ENCODE measurements at regions not wholly inside any gene's neighbourhood (a gene's known extent, or its start where the extent isn't known, plus 50 kb on each side); places are given as distances from the start of the nearest gene placed in this dataset.

GRCh38 chr2:189327879-189328847 lies 113.1 kb upstream of the WDR75 start:
- no peak for DNase-seq (ENCODE audit: extremely low spot score)
- TF ChIP-seq EP300 (IDR thresholded peaks at IDR 0.05) (no peak), POLR2AphosphoS5 (IDR thresholded peaks at IDR 0.05) (no peak)
- no peak overlapping the region for H3K4me3 ChIP-seq
- peaks cover 0 to 12% (median 0%) of the 10 kb centered on the region in 4 donors for H3K4me1 ChIP-seq
- H3K27ac ChIP-seq (replicated peaks in 1 of 4) = no peak overlapping the region
- intact Hi-C loops (cut with DNase I) = no loop called here
- WGBS = 65% methylated on average over 2 of the region's 2 CpGs
- H3K27me3 ChIP-seq = no peaks in the 10 kb centered on the region
- no peaks in the 10 kb centered on the region for H3K36me3 ChIP-seq
- H3K9me3 ChIP-seq = no peaks in the 10 kb centered on the region

GRCh38 chr2:189328848-189329245 lies 112.4 kb upstream of the WDR75 start:
- TF ChIP-seq EP300 (IDR thresholded peaks at IDR 0.05) (no peak), POLR2A (IDR thresholded peaks at IDR 0.05; ENCODE audit: low read depth) (no peak), CTCF (IDR thresholded peaks at IDR 0.05) (no peak), POLR2AphosphoS5 (IDR thresholded peaks at IDR 0.05) (no peak)
- Histone ChIP-seq H3K4me1 (peaks cover 0 to 12% (median 0%) of the 10 kb centered on the region in 4 donors), H3K9me3 (no peaks in the 10 kb centered on the region), H3K27ac (replicated peaks in 1 of 4) (no peak overlapping the region), H3K36me3 (no peaks in the 10 kb centered on the region), H3K27me3 (no peaks in the 10 kb centered on the region), H3K4me3 (no peak overlapping the region)
- intact Hi-C loops (cut with DNase I) = no loop called here
- 93% methylated on average over 2 of the region's 2 CpGs for WGBS
- DNase-seq (ENCODE audit: extremely low spot score) = no peak

GRCh38 chr2:189336276-189336975 lies 104.8 kb upstream of the WDR75 start:
- no peaks in the 10 kb centered on the region for H3K27me3 ChIP-seq
- H3K9me3 ChIP-seq = peaks cover 0 to 4% (median 0%) of the 10 kb centered on the region in 4 donors
- peaks cover 0 to 24% (median 7%) of the 10 kb centered on the region in 4 donors for H3K4me1 ChIP-seq
- intact Hi-C loops (cut with DNase I) = no loop called here
- no peaks in the 10 kb centered on the region for H3K36me3 ChIP-seq
- no peak overlapping the region for H3K27ac ChIP-seq (replicated peaks in 1 of 4)
- no peak overlapping the region for H3K4me3 ChIP-seq
- no peak for TF ChIP-seq POLR2A (IDR thresholded peaks at IDR 0.05; ENCODE audit: low read depth)
- no peak for TF ChIP-seq POLR2AphosphoS5 (IDR thresholded peaks at IDR 0.05)
- TF ChIP-seq CTCF (IDR thresholded peaks at IDR 0.05) = no peak
- TF ChIP-seq EP300 (IDR thresholded peaks at IDR 0.05) = no peak
- WGBS = 69% methylated on average over 2 of the region's 2 CpGs
- no peak for DNase-seq (ENCODE audit: extremely low spot score)

- Histone ChIP-seq H3K9me3 (peaks cover 0 to 4% (median 0%) of the 10 kb centered on the region in 4 donors), H3K4me3 (no peak overlapping the region), H3K4me1 (peaks cover 0 to 26% (median 7%) of the 10 kb centered on the region in 4 donors), H3K27me3 (no peaks in the 10 kb centered on the region), H3K27ac (replicated peaks in 1 of 4) (peak overlapping the region; percentile 69 to 79 (median 70)), H3K36me3 (no peaks in the 10 kb centered on the region)
- intact Hi-C loops (cut with DNase I) = no loop called here
- DNase-seq (ENCODE audit: extremely low spot score) = no peak
- WGBS = 25% methylated on average over 1 of the region's 1 CpG
- TF ChIP-seq POLR2A (IDR thresholded peaks at IDR 0.05; ENCODE audit: low read depth) (no peak), EP300 (IDR thresholded peaks at IDR 0.05) (peak; percentile 49), CTCF (IDR thresholded peaks at IDR 0.05) (no peak), POLR2AphosphoS5 (IDR thresholded peaks at IDR 0.05) (peak in 1 of 2 donors; percentile 75)
Observed at GRCh38 chr2:189337656-189338055, 103.6 kb upstream of the WDR75 start.

- no peak overlapping the region for H3K4me3 ChIP-seq
- no peak for DNase-seq (ENCODE audit: extremely low spot score)
- no peaks in the 10 kb centered on the region for H3K27me3 ChIP-seq
- H3K27ac ChIP-seq (replicated peaks in 1 of 4) = peak overlapping the region; percentile 69 to 79 (median 70)
- H3K36me3 ChIP-seq = no peaks in the 10 kb centered on the region
- 57% methylated on average over 3 of the region's 3 CpGs for WGBS
- TF ChIP-seq POLR2A (IDR thresholded peaks at IDR 0.05; ENCODE audit: low read depth) (no peak), POLR2AphosphoS5 (IDR thresholded peaks at IDR 0.05) (no peak), EP300 (IDR thresholded peaks at IDR 0.05) (no peak), CTCF (IDR thresholded peaks at IDR 0.05) (no peak)
- H3K9me3 ChIP-seq = peaks cover 0 to 4% (median 0%) of the 10 kb centered on the region in 4 donors
- intact Hi-C loops (cut with DNase I) = no loop called here
- H3K4me1 ChIP-seq = peaks cover 0 to 31% (median 7%) of the 10 kb centered on the region in 4 donors
Observed at GRCh38 chr2:189338115-189338514, 103.2 kb upstream of the WDR75 start.

Data from esophagus muscularis mucosa (tissue), 4 donors.